ENCODE measurements at regions not wholly inside any gene's neighbourhood (a gene's known extent, or its start where the extent isn't known, plus 50 kb on each side); places are given as distances from the start of the nearest gene placed in this dataset.
"Not testable (repeated sequence)": the region's sequence is repeated elsewhere in the genome, so short reads cannot be mapped to it uniquely, and the experiment has no call there.

DNA sequence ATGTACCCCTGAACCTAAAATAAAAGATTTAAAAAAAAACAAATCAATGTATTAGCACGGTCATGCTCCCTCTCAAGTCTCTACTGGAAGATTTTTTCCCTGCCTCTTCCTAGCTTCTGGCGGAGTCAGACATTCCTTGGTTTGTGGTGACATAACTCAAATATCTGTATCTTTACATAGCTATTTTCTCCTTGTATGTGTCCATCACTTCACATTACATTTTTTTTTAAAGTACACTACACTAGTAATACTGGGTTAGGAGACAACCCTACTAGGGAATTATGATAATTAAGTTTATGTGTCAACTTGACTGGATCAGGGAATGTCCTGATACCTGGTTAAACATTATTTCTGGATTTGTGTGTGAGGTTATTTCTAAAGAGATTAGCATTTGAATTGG is 1197.9 kb downstream of the TECRL start (continued):
- TF ChIP-seq, protein P1, sequence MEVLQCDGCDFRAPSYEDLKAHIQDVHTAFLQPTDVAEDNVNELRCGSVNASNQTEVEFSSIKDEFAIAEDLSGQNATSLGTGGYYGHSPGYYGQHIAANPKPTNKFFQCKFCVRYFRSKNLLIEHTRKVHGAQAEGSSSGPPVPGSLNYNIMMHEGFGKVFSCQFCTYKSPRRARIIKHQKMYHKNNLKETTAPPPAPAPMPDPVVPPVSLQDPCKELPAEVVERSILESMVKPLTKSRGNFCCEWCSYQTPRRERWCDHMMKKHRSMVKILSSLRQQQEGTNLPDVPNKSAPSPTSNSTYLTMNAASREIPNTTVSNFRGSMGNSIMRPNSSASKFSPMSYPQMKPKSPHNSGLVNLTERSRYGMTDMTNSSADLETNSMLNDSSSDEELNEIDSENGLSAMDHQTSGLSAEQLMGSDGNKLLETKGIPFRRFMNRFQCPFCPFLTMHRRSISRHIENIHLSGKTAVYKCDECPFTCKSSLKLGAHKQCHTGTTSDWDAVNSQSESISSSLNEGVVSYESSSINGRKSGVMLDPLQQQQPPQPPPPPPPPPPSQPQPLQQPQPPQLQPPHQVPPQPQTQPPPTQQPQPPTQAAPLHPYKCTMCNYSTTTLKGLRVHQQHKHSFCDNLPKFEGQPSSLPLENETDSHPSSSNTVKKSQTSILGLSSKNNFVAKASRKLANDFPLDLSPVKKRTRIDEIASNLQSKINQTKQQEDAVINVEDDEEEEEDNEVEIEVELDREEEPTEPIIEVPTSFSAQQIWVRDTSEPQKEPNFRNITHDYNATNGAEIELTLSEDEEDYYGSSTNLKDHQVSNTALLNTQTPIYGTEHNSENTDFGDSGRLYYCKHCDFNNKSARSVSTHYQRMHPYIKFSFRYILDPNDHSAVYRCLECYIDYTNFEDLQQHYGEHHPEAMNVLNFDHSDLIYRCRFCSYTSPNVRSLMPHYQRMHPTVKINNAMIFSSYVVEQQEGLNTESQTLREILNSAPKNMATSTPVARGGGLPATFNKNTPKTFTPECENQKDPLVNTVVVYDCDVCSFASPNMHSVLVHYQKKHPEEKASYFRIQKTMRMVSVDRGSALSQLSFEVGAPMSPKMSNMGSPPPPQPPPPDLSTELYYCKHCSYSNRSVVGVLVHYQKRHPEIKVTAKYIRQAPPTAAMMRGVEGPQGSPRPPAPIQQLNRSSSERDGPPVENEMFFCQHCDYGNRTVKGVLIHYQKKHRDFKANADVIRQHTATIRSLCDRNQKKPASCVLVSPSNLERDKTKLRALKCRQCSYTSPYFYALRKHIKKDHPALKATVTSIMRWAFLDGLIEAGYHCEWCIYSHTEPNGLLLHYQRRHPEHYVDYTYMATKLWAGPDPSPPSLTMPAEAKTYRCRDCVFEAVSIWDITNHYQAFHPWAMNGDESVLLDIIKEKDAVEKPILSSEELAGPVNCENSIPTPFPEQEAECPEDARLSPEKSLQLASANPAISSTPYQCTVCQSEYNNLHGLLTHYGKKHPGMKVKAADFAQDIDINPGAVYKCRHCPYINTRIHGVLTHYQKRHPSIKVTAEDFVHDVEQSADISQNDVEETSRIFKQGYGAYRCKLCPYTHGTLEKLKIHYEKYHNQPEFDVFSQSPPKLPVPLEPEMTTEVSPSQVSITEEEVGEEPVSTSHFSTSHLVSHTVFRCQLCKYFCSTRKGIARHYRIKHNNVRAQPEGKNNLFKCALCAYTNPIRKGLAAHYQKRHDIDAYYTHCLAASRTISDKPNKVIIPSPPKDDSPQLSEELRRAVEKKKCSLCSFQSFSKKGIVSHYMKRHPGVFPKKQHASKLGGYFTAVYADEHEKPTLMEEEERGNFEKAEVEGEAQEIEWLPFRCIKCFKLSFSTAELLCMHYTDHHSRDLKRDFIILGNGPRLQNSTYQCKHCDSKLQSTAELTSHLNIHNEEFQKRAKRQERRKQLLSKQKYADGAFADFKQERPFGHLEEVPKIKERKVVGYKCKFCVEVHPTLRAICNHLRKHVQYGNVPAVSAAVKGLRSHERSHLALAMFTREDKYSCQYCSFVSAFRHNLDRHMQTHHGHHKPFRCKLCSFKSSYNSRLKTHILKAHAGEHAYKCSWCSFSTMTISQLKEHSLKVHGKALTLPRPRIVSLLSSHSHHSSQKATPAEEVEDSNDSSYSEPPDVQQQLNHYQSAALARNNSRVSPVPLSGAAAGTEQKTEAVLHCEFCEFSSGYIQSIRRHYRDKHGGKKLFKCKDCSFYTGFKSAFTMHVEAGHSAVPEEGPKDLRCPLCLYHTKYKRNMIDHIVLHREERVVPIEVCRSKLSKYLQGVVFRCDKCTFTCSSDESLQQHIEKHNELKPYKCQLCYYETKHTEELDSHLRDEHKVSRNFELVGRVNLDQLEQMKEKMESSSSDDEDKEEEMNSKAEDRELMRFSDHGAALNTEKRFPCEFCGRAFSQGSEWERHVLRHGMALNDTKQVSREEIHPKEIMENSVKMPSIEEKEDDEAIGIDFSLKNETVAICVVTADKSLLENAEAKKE (CRISPR knock-in tag; IDR thresholded peaks at IDR 0.05): no peak
- no peak for TF ChIP-seq EZH2 (IDR thresholded peaks at IDR 0.05; ENCODE audit: low read depth, unreplicated experiment)
- TF ChIP-seq, protein P2, sequence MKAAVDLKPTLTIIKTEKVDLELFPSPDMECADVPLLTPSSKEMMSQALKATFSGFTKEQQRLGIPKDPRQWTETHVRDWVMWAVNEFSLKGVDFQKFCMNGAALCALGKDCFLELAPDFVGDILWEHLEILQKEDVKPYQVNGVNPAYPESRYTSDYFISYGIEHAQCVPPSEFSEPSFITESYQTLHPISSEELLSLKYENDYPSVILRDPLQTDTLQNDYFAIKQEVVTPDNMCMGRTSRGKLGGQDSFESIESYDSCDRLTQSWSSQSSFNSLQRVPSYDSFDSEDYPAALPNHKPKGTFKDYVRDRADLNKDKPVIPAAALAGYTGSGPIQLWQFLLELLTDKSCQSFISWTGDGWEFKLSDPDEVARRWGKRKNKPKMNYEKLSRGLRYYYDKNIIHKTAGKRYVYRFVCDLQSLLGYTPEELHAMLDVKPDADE (IDR thresholded peaks at IDR 0.05): no peak

DNA sequence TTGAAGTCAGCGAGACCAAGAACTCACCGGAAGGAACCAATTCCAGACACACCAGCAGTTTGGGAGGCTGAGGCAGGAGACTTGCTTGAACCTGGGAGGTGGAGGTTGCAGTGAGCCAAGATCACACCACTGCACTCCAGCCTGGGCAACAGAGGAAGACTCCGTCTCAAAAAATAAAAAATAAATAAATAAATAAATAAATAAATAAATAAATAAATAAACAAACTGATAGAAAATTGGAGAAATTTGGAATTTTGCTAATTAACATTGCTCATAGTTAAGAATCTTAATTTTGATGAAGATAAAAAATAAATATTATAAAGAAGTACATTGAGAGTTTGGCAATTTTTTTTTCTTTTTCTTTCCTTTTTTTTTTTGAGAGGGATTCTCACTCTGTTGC is 1216.2 kb downstream of the TECRL start:
- H2AFZ ChIP-seq; H3F3A ChIP-seq (replicated peaks; ENCODE audit: low read depth); H3K4me3 ChIP-seq; H3K36me3 Mint-ChIP-seq (ENCODE audit: low read depth); H3K4me1 Mint-ChIP-seq; H3K27ac Mint-ChIP-seq; DNase-seq (ENCODE audit: low spot score); H3K36me3 ChIP-seq (ENCODE audit: insufficient read depth); H3K9me2 ChIP-seq (ENCODE audit: insufficient read depth); H3K4me3 Mint-ChIP-seq; H3K79me2 ChIP-seq (replicated peaks; ENCODE audit: insufficient read depth); H3K27me3 ChIP-seq (ENCODE audit: insufficient read depth); H3K27me3 Mint-ChIP-seq (ENCODE audit: insufficient read depth, low read depth, poor library complexity); H3K4me1 ChIP-seq (ENCODE audit: insufficient read depth); H3K4me2 ChIP-seq; H4K20me1 ChIP-seq (replicated peaks; ENCODE audit: insufficient read depth); ATAC-seq; H3K27ac ChIP-seq (ENCODE audit: low read depth): not testable (repeated sequence)
- peaks cover 13% of the 10 kb centered on the region; the same call in 2 of the 3 replicates for H3K9me3 Mint-ChIP-seq

DNA sequence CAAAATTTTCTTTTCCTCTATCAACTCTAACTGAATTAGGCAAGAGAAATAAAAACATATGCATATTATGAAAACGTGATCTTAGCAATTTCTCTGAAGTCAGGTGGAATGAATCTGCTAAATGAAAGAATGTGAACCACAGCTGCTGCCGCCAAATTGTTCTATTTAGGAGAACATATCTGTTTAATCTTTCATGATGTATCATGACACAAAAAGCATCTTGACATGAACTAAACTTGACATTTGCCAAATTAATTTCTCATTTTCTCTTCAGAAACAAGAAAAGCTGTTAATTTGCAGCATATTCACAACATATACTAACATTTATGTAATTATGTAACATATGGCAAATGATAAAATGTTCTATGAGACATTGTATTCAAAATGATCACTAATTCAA is 1237.9 kb downstream of the TECRL start:
- Histone ChIP-seq H3K79me2 (replicated peaks; ENCODE audit: insufficient read depth) (no peaks in the 10 kb centered on the region), H3K4me2 (no peak overlapping the region), H3K4me3 (no peak overlapping the region), H3K4me1 (ENCODE audit: insufficient read depth) (no peaks in the 10 kb centered on the region), H3K36me3 (ENCODE audit: insufficient read depth) (no peaks in the 10 kb centered on the region), H3K9me2 (ENCODE audit: insufficient read depth) (peaks cover 3% of the 10 kb centered on the region; the same call in 1 of the 2 replicates), H4K20me1 (replicated peaks; ENCODE audit: insufficient read depth) (no peaks in the 10 kb centered on the region), H2AFZ (no peak overlapping the region), H3K27ac (ENCODE audit: low read depth) (no peak overlapping the region), H3F3A (replicated peaks; ENCODE audit: low read depth) (no peaks in the 10 kb centered on the region), H3K27me3 (ENCODE audit: insufficient read depth) (no peaks in the 10 kb centered on the region)
- DNase-seq (ENCODE audit: low spot score) (no peak), ATAC-seq (no peak)
- H3K9me3 Mint-ChIP-seq: peaks cover 11% of the 10 kb centered on the region; the same call in 2 of the 3 replicates
- H3K27ac Mint-ChIP-seq: no peak overlapping the region
- H3K4me1 Mint-ChIP-seq: no peaks in the 10 kb centered on the region
- no peak overlapping the region for H3K4me3 Mint-ChIP-seq
- peaks cover 3% of the 10 kb centered on the region for H3K27me3 Mint-ChIP-seq (ENCODE audit: insufficient read depth, low read depth, poor library complexity)
- no peaks in the 10 kb centered on the region; the same call in 2 of the 3 replicates for H3K36me3 Mint-ChIP-seq (ENCODE audit: low read depth)
- no peak for TF ChIP-seq EZH2phosphoT487 (IDR thresholded peaks at IDR 0.05; ENCODE audit: unreplicated experiment)
- TF ChIP-seq, protein P3, sequence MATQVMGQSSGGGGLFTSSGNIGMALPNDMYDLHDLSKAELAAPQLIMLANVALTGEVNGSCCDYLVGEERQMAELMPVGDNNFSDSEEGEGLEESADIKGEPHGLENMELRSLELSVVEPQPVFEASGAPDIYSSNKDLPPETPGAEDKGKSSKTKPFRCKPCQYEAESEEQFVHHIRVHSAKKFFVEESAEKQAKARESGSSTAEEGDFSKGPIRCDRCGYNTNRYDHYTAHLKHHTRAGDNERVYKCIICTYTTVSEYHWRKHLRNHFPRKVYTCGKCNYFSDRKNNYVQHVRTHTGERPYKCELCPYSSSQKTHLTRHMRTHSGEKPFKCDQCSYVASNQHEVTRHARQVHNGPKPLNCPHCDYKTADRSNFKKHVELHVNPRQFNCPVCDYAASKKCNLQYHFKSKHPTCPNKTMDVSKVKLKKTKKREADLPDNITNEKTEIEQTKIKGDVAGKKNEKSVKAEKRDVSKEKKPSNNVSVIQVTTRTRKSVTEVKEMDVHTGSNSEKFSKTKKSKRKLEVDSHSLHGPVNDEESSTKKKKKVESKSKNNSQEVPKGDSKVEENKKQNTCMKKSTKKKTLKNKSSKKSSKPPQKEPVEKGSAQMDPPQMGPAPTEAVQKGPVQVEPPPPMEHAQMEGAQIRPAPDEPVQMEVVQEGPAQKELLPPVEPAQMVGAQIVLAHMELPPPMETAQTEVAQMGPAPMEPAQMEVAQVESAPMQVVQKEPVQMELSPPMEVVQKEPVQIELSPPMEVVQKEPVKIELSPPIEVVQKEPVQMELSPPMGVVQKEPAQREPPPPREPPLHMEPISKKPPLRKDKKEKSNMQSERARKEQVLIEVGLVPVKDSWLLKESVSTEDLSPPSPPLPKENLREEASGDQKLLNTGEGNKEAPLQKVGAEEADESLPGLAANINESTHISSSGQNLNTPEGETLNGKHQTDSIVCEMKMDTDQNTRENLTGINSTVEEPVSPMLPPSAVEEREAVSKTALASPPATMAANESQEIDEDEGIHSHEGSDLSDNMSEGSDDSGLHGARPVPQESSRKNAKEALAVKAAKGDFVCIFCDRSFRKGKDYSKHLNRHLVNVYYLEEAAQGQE (IDR thresholded peaks at IDR 0.05; ENCODE audit: unreplicated experiment): no peak
- no peak for TF ChIP-seq NANOG (IDR thresholded peaks at IDR 0.05; ENCODE audit: borderline replicate concordance)
- TF ChIP-seq CREB1 (CRISPR knock-in tag; IDR thresholded peaks at IDR 0.05; ENCODE audit: low read depth): no peak
- TF ChIP-seq EZH2 (IDR thresholded peaks at IDR 0.05; ENCODE audit: low read depth, unreplicated experiment): no peak
- TF ChIP-seq, protein P2 (IDR thresholded peaks at IDR 0.05): no peak
- TF ChIP-seq STAT1 (IDR thresholded peaks at IDR 0.05; ENCODE audit: unreplicated experiment): no peak
